ENCODE measurements at regions not wholly inside any gene's neighbourhood (a gene's known extent, or its start where the extent isn't known, plus 50 kb on each side); places are given as distances from the start of the nearest gene placed in this dataset.

DNA sequence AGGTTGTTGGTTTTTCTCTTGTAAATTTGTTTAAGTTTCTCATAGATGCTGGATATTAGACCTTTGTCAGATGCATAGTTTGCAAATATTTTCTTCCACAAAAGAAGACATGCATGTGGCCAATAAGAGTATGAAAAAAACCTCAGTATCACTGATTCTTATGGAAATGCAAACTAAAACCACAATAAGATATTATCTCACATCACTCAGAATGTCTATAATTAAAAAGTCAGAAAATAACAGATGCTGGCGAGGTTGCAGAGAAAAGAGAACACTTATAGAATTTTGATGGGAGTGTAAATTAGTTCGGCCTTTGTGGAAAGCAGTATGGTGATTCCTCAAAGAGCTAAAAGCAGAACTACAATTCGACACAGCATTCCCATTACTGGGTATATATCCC, 1355.6 kb downstream of the FAM133A start:
- no peaks in the 10 kb centered on the region for H3K36me3 ChIP-seq
- H3K9me3 ChIP-seq, result peaks cover 0 to 3% (median 0%) of the 10 kb centered on the region in 4 donors
- no peak overlapping the region for H3K27ac ChIP-seq
- H3K4me3 ChIP-seq, result no peak overlapping the region
- WGBS (ENCODE audit: insufficient coverage, low coverage, low lambda C conversion rate, missing lambda C conversion rate), result 24% methylated on average over 3 of the region's 3 CpGs
- intact Hi-C loops (cut with DNase I), result no loop called here
- ATAC-seq (no peak), DNase-seq (no peak)
- no peaks in the 10 kb centered on the region for H3K4me1 ChIP-seq
- TF ChIP-seq, protein P1, sequence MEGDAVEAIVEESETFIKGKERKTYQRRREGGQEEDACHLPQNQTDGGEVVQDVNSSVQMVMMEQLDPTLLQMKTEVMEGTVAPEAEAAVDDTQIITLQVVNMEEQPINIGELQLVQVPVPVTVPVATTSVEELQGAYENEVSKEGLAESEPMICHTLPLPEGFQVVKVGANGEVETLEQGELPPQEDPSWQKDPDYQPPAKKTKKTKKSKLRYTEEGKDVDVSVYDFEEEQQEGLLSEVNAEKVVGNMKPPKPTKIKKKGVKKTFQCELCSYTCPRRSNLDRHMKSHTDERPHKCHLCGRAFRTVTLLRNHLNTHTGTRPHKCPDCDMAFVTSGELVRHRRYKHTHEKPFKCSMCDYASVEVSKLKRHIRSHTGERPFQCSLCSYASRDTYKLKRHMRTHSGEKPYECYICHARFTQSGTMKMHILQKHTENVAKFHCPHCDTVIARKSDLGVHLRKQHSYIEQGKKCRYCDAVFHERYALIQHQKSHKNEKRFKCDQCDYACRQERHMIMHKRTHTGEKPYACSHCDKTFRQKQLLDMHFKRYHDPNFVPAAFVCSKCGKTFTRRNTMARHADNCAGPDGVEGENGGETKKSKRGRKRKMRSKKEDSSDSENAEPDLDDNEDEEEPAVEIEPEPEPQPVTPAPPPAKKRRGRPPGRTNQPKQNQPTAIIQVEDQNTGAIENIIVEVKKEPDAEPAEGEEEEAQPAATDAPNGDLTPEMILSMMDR (IDR thresholded peaks at IDR 0.05), result no peak
- no peak for TF ChIP-seq POLR2A (IDR thresholded peaks at IDR 0.05)
- peaks cover 0 to 6% of the 10 kb centered on the region in 2 donors for H3K27me3 ChIP-seq

DNA sequence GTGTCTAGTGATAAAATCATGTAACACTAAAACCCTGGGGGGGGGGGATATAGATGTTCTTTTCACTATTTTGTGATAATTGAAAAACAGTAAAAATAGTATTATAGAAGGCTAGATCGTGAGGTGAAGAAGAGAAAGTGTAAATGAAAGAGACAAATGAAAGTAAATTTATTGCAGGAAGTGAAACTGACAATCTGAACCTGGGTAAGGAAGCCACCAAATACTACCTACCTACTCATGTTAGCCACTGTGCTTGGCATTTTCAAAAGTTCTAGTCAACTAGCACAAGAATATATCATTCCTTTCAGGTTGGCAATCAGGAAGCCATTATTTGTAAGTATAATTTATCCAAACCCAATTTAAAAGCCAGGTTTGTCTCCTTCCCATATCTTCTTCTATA, 1366.1 kb downstream of the FAM133A start:
- H3K36me3 ChIP-seq, result no peaks in the 10 kb centered on the region
- ATAC-seq (no peak), DNase-seq (no peak)
- H3K4me1 ChIP-seq, result no peaks in the 10 kb centered on the region
- H3K4me3 ChIP-seq, result no peak overlapping the region
- TF ChIP-seq, protein P1 (IDR thresholded peaks at IDR 0.05), result no peak
- TF ChIP-seq POLR2A (IDR thresholded peaks at IDR 0.05), result no peak
- H3K9me3 ChIP-seq, result no peaks in the 10 kb centered on the region
- intact Hi-C loops (cut with DNase I), result no loop called here
- WGBS (ENCODE audit: insufficient coverage, low coverage, low lambda C conversion rate, missing lambda C conversion rate), result 14% methylated on average over 1 of the region's 1 CpG
- peaks cover 0 to 4% of the 10 kb centered on the region in 2 donors for H3K27me3 ChIP-seq
- no peak overlapping the region for H3K27ac ChIP-seq

DNA sequence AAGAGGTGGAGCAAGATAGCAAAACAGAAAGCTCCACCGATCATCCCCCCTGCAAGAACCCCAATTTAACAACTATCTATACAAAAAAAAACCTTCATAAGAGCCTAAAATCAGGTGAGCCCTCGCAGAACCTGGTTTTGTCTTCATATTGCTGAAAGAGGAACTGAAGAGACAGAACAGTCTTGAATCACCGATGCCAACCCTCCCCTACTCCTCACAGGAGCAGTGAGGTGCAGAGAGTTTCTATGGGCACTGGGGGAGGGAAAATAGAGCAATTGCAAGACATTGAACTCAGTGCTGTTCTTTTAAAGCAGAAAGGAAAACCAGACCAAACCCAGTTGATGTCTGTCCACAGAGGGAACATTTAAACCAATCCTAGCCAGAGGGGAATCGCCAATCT, 1370.3 kb downstream of the FAM133A start:
- TF ChIP-seq, protein P1 (IDR thresholded peaks at IDR 0.05), result no peak
- TF ChIP-seq POLR2A (IDR thresholded peaks at IDR 0.05), result no peak
- ATAC-seq, result no peak
- DNase-seq, result no peak
- no peaks in the 10 kb centered on the region for H3K4me1 ChIP-seq
- H3K36me3 ChIP-seq, result no peaks in the 10 kb centered on the region
- no peak overlapping the region for H3K4me3 ChIP-seq
- 59% methylated on average over 3 of the region's 4 CpGs for WGBS (ENCODE audit: insufficient coverage, low coverage, low lambda C conversion rate, missing lambda C conversion rate)
- H3K27ac ChIP-seq, result no peak overlapping the region
- no peaks in the 10 kb centered on the region for H3K9me3 ChIP-seq
- peaks cover 0 to 4% of the 10 kb centered on the region in 2 donors for H3K27me3 ChIP-seq
- intact Hi-C loops (cut with DNase I), result no loop called here

DNA sequence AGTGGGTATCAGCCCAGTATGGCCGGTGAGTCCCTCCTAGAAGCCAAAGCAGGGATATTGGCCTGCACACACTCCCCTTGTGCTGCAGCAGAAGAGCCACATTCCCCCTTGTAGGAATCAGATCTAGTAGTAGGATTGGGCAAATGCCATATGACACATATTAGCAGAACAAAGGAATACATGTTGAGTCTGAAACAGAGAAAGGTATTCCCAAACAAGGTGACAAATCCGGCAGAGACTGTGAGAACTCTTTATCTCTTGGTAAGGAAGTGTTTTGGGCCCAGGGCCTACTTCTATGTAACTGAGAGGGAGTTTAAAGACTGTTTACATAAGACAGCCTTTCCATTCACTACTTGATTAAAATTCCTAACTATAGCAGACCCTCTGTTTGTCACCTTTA, 1382.0 kb downstream of the FAM133A start:
- no peak overlapping the region for H3K27ac ChIP-seq
- no CpG with 5 or more reads among the region's 2 CpGs for WGBS (ENCODE audit: insufficient coverage, low coverage, low lambda C conversion rate, missing lambda C conversion rate)
- intact Hi-C loops (cut with DNase I), result no loop called here

More for the DNA sequence above, 1382.0 kb downstream of the FAM133A start:
- no peaks in the 10 kb centered on the region for H3K36me3 ChIP-seq
- DNase-seq (no peak), ATAC-seq (no peak)
- TF ChIP-seq, protein P1 (IDR thresholded peaks at IDR 0.05), result no peak
- TF ChIP-seq POLR2A (IDR thresholded peaks at IDR 0.05), result no peak
- no peaks in the 10 kb centered on the region for H3K4me1 ChIP-seq
- no peak overlapping the region for H3K4me3 ChIP-seq
- no peaks in the 10 kb centered on the region for H3K27me3 ChIP-seq
- no peaks in the 10 kb centered on the region for H3K9me3 ChIP-seq
